ENCODE measurements at regions not wholly inside any gene's neighbourhood (a gene's known extent, or its start where the extent isn't known, plus 50 kb on each side); places are given as distances from the start of the nearest gene placed in this dataset.

GRCh38 chr16:86041215-86041614 lies 142.3 kb downstream of the IRF8 start:
- no peak for DNase-seq (ENCODE audit: low spot score)

- DNase-seq (ENCODE audit: low spot score), result no peak
These were observed 142.8 kb downstream of the IRF8 start for GRCh38 chr16:86041807-86042206.

DNA sequence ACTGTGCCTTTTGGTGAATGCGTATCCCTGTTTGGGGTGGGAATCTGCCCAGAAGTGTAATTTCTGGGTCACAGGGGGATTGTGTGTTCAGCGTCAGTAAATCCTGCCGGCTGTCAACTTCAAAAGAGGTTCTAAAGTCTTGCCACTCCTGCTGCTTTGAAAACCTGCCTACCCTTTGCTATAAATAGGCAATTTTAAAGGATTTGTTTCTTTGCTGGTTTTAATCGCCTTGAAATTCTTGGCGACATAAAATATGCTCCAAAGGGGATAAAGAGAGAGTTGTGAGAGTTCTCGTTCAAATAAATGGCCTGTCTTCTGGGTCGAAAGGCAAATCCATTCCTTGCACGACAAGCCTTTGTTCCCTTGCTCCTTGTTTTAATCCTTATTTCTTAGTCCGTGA lies 143.4 kb downstream of the IRF8 start:
- DNase-seq (ENCODE audit: low spot score), result no peak

DNA sequence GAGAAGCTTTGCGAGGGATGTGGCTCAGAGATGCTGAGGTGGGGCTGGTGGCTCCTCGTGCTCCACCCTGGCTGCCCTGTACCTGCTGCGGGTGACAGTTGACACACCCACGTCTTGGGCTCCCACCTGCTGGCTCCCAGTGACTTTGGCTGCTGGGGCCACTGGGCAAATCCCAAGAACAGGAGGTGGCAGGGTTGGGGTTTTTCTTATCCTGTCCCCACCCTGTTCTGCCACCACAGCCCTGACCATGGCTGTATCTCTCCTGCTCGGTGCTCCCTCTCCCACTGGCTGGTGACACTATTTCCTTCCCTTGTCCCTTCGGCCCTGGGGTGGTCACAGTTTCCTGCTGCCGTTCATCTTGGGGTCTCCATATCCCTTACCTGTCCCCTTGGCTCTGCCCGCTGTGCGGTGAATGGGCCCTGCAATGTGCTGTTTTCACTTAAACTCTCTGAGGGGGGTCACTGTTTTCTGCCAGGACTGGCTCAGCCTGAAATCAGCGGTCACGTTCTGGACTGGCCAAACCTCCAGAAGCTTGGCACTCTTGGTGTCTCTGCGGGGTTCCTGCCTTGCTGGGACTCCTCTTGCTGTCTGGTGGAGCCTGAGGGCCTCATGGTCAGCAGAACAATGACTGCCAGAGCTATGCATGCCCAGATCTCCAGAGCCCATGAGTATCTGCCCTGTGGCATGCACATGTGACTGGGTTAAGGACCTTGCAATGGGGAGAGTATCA lies 144.2 kb downstream of the IRF8 start:
- DNase-seq (ENCODE audit: low spot score), result no peak

DNA sequence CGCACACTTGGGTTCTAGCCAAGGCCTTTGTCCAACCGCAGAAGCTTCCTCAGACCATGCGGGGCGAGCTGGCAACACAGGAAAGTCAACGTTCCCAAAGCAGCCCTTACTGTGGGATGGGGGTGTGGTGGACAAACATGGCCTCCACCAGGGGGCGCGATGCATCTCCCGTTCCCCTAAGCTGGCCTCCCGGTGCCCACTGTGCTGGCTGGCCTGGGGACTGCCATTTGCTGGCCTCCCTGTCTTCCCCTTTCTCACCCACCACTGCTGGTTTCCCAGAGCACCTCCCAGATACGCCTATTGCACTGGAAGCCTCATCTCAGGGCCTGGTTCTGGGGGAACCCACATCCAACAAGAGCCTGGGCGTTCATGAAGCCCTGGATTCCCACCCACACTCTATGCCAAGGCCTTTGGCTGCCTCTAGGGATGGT lies 145.3 kb downstream of the IRF8 start:
- DNase-seq (ENCODE audit: low spot score), result peak; percentile 45

DNA sequence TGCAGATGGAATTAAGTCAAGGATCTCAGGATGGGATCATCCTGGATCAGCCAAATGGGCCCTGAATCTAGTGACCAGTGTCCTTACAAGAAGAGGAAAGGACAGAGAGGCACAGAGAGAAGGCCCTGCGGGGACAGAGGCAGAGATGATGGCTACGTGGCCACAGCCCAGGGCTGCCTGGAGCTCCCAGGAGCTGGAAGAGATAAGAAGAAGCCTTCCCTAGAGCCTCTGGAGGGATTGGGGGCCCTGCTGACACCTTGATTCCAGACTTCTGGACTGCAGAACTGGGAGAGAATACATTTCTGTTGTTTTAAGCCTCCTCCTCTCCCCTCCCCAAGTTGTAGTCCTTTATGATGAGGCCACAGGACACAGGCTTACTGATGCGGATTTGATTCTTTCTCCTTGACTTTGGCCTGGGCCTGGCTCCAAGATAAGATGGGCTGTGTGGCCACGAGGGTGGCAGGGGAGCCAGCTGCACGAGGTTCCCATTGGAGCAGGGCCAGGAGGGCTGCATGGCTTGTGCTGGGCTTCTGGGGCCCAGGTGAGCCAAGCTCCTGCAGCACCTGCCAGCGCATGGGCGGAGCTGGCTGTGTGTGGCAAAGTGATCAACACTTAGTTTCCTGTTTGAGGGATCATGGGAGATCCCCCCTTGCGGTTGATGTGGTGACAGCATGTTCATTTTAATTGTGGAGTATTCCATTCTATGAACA lies 146.1 kb downstream of the IRF8 start:
- DNase-seq (ENCODE audit: low spot score), result no peak

DNA sequence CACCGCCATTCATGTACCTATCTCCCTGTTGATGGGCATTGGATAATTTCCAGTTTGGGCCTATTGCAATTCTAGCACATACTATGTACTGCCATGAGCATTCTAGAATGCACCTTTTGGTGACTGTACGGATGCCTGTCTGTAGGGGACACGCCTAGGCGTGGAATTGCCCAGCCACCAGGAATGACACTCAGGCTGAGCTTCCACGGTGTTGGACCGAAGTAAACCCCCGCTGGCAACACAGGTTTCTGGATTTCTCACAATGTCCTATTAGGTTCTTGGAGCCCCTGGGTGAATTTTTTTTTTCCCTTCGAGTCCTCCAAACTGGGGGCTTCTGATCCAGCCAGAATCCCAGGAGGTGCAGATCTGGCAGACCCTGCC lies 146.6 kb downstream of the IRF8 start:
- DNase-seq (ENCODE audit: low spot score), result no peak

GRCh38 chr16:86046026-86046425 lies 147.1 kb downstream of the IRF8 start:
- no peak for DNase-seq (ENCODE audit: low spot score)

DNA sequence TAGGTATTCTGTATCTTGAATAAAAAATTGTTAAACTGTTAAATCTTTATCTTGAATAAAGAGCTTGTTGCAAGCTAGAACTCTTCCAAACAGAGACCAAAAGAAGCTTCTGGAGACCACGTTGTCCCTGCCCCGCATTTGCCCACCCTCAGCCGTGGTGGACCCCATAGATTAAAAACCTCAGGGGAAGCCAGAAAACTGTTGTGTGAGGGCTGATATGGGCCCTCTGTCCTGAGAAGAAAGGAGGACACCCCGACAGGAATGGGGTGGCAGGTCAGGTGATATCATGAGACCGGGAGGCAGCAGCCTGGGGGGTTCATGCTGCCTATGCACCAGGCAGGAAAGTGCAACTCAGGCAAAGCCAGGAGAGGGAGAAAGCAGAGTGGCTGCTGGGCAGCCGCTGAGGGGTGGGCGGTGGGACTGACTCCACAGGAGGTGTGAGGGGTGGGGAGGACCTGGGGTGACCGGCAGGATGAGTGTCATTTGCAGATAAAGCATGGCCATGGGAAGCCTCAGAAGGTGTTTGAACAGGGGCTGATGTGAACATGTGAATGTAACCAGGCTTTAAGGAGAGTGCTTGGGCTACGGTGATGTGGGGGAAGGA lies 147.8 kb downstream of the IRF8 start:
- DNase-seq (ENCODE audit: low spot score), result no peak

GRCh38 chr16:86048221-86048620 lies 149.3 kb downstream of the IRF8 start:
- no peak for DNase-seq (ENCODE audit: low spot score)

GRCh38 chr16:86048882-86049585 lies 150.1 kb downstream of the IRF8 start:
- DNase-seq (ENCODE audit: low spot score), result no peak

- DNase-seq (ENCODE audit: low spot score), result no peak
These were observed 150.7 kb downstream of the IRF8 start for GRCh38 chr16:86049641-86050040.

GRCh38 chr16:86050111-86050510 lies 151.1 kb downstream of the IRF8 start:
- DNase-seq (ENCODE audit: low spot score), result no peak

- no peak for DNase-seq (ENCODE audit: low spot score)
These were observed 151.8 kb downstream of the IRF8 start for GRCh38 chr16:86050591-86051367.

DNA sequence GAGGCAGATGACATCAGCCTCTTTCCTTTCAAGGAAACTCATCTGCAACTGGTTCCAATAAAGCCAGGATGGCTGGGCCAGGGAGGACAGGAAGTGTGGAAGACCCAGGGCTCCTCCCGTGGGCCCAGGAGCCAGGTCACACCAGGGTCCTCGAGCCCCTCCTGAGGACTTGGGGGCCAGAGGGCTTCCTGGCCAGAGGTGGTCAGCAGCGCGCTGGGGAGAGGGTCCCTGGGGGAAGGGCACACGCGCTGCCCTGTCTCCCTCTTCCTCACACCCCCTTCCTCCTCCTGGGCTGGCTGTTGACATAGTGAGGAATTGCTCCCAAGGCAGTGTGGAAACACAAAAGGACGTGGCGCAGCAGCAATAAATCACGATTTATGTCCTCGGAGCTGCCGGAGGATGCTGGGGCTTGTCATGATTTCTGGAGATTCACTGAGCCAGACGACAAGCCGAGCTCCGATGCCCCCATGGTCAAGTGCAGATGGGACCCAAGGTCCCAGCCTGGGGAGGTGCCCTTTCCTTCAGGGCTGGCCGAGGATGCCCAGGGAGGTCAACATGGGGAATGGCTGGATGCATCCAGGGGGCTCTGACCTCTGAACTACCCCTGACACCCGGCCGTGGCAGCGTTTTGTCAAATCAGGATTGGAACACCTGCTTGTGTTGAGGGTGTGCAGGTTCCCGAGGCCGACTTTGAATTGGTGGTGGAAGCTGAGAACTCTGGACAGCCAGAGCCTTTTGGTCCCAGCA lies 152.6 kb downstream of the IRF8 start:
- DNase-seq (ENCODE audit: low spot score), result no peak

DNA sequence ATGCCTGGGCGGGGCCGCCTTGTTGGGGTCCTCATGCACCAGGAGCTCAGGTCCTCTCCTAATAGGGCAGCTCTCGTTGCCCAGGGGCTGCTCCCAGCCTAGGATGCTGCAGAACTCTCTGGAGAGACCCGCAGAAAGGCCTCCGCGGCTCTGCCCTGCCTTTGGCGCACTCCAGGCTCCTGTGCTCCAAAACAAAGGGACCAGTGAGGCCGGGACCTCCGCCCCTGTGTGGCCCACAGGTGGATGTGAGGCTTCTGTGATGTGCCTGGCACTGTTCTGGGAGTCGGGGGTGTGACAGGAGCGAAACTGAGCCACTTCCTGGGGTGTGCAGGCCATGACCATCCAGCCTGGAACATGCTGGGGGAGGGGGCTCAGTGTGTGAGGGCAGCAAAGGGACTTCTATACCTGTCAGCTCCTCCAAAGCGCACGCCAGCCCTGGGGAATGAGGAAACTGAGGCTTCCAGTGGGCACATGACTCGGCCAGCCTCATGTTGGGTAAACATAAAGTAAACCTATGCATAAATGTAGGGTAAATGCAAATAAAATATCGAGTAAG lies 153.2 kb downstream of the IRF8 start:
- DNase-seq (ENCODE audit: low spot score), result no peak

GRCh38 chr16:86052926-86053325 lies 154.0 kb downstream of the IRF8 start:
- DNase-seq (ENCODE audit: low spot score), result no peak

- no peak for DNase-seq (ENCODE audit: low spot score)
These were observed 160.6 kb downstream of the IRF8 start for GRCh38 chr16:86059253-86060171.

DNA sequence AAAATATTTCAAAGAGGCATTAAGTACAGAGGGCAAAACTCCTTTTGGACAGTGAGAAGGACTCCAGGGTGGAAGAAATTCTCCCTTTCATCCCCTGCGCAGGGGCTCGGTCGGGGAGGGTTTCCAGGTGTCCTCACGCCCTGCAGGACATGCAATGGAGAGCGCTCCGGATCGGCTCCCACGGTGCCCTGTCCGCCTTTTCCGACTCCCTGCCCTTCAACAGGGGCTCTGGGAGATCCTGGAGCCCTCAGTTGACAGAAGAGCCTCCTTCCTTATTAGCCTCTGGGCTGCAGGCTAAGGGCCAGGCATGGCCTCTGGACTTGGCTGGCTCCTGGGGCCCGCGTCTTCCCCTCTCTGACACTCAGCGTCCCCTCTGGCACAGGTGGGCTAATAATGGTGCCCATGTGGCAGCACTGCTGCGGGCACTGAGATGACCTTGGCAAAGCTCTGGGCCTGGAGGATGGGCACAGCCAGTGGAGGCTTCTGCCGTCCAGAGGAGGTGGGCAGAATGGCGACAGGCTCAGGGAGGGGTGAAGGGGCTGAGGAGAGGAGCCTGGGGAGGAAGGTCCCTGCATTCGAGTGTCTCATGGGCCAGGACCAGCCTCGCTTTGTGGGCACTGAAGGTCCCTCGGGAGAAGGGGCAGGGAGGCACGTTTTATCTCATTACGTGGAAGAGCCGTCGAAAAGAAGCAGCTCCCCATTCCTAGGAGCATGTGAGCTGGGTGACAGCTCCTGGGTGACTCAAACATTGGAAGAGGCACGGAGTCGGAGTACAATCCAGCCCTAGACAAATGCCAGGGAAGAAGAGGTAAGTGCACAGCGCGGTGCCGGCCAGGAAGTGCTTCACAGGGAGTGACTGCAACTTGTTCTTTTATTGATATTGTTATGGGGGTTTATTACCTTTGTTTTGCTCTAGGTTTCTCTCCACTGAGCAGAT lies 161.7 kb downstream of the IRF8 start:
- DNase-seq (ENCODE audit: low spot score), result no peak
